PFSK-1 (cell line): ENCODE measurements at regions not wholly inside any gene's neighbourhood (a gene's known extent, or its start where the extent isn't known, plus 50 kb on each side); places are given as distances from the start of the nearest gene placed in this dataset.

Experiments used
- FOXP2 ChIP-seq: optimal IDR thresholded peaks from 2 replicates; pipeline ENCODE3; 2011; ENCODE audit warnings: borderline replicate concordance, control low read depth, inconsistent platforms; ENCODE audit not compliant: insufficient read depth; ENCODE audit errors: extremely low read length, extremely low read depth
- POLR2AphosphoS5 ChIP-seq: IDR thresholded peaks from 2 replicates; pipeline ENCODE4 v1.6.1; 2012; ENCODE audit warnings: low read depth, mild to moderate bottlenecking, control low read depth, low read length, moderate library complexity
- REST ChIP-seq, 2 experiments: IDR thresholded peaks; 2 replicates each; pipeline versions ENCODE4 v1.6.1 to v1.8.0; 2011 to 2012; ENCODE audit warnings: low read depth in 2 of 2, low read length in 2 of 2, control low read depth in 1 of 2, inconsistent platforms in 1 of 2, mild to moderate bottlenecking in 1 of 2, moderate library complexity in 1 of 2; ENCODE audit not compliant: insufficient read depth in 1 of 2
- SIN3A ChIP-seq: IDR thresholded peaks from 2 replicates; pipeline ENCODE4 v1.6.1; 2012; ENCODE audit warnings: mild to moderate bottlenecking, low read length, moderate library complexity, borderline replicate concordance; ENCODE audit not compliant: insufficient read depth
- TAF1 ChIP-seq: IDR thresholded peaks from 2 replicates; pipeline ENCODE4 v1.6.1; 2012; ENCODE audit warnings: low read length, control low read depth, borderline replicate concordance; ENCODE audit not compliant: insufficient read depth

DNA sequence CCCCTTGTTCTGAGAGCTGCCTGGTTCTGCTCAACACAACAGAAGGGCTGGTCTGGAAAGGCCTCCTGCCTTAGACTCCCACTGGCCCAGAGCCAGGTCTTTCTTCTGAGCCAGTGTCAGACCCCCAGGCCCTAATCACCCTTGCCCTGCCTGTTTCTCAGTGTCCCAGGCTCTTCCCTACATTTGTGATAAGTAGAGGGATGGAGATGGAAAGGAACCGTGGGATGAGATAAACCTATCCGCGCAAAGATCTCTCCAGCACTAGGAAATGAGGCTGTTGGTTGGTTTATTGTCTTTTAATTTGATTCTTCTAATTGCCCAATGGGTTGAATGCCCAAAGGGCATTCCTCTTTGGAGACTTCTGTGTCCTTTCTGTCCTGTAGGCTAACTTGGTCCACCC lies 470.0 kb downstream of the TSHZ3 start:
- TF ChIP-seq SIN3A (no peak), TAF1 (no peak), POLR2AphosphoS5 (no peak), FOXP2 (no peak)

DNA sequence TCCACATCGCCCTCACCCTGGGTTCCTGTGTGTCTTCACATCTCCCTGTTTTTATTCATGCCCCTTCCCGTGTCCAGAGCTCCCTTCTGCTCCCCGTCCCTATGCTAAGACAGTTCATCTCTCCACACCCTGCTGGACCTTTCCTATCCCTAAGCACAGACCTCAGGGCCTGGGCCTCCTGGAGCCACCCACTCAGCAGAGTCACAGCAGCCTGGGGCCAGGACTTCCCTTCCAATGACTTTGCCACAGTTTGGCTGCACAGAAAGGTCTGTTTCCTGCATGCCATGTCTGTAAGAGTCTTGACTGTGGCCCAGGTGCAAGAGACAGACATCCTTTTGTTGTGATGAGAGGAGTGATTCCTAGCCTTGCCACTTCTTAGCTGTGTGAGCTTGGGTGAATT lies 470.7 kb downstream of the TSHZ3 start:
- no peak for TF ChIP-seq POLR2AphosphoS5
- no peak for TF ChIP-seq FOXP2
- TF ChIP-seq TAF1 = no peak
- TF ChIP-seq SIN3A = no peak
- TF ChIP-seq REST (IDR thresholded peaks at IDR 0.05; ENCODE audit: insufficient read depth in 1 of 2, low read depth in 2 of 2, low read length in 2 of 2) = no peak

- TF ChIP-seq SIN3A (no peak), POLR2AphosphoS5 (no peak), FOXP2 (no peak), REST (IDR thresholded peaks at IDR 0.05; ENCODE audit: insufficient read depth in 1 of 2, low read depth in 2 of 2, low read length in 2 of 2) (no peak), TAF1 (no peak)
Measured at GRCh38 chr19:30877661-30878113, 471.5 kb downstream of the TSHZ3 start.

GRCh38 chr19:30873691-30874090 lies 475.5 kb downstream of the TSHZ3 start:
- TF ChIP-seq TAF1 (no peak), REST (IDR thresholded peaks at IDR 0.05; ENCODE audit: insufficient read depth in 1 of 2, low read depth in 2 of 2, low read length in 2 of 2) (no peak)

GRCh38 chr19:30873003-30873402 lies 476.2 kb downstream of the TSHZ3 start:
- TF ChIP-seq TAF1 = no peak
- TF ChIP-seq FOXP2 = no peak
- no peak for TF ChIP-seq REST (IDR thresholded peaks at IDR 0.05; ENCODE audit: insufficient read depth in 1 of 2, low read depth in 2 of 2, low read length in 2 of 2)
- no peak for TF ChIP-seq POLR2AphosphoS5
- no peak for TF ChIP-seq SIN3A
